ENCODE measurements at regions not wholly inside any gene's neighbourhood (a gene's known extent, or its start where the extent isn't known, plus 50 kb on each side); places are given as distances from the start of the nearest gene placed in this dataset.

- TF ChIP-seq CTCF (IDR thresholded peaks at IDR 0.05; ENCODE audit: insufficient read depth, low read length, poor library complexity, severe bottlenecking) (no peak), EZH2phosphoT487 (conservative IDR thresholded peaks at IDR 0.05; ENCODE audit: low read length) (no peak)
These were observed 263.0 kb upstream of the ZFP42 start for GRCh38 chr4:187732524-187732923.

Data from SU-DHL-6 (cell line).